T-cell (primary cell): ENCODE measurements at regions not wholly inside any gene's neighbourhood (a gene's known extent, or its start where the extent isn't known, plus 50 kb on each side); places are given as distances from the start of the nearest gene placed in this dataset.
"Not testable (repeated sequence)": the region's sequence is repeated elsewhere in the genome, so short reads cannot be mapped to it uniquely, and the experiment has no call there.

Experiments used
- ATAC-seq, 4 experiments: fragments of 200-7000 bp in 3 of 4; fragments of 150-1000 bp in 1 of 4; cut with Tn5 transposase; replicated peaks in 1 of 4; 1 replicate in 3 of 4; 2 replicates in 1 of 4; pipeline ENCODE4 v1.10.0; 2021; ENCODE audit warnings: moderate library complexity in 3 of 4, mild to moderate bottlenecking in 2 of 4, moderate number of reproducible peaks in 1 of 4
- CTCF ChIA-PET, 2 donors: fragments of 300-600 bp; sonication (Branson Sonifier 250); formaldehyde crosslinking; loops; one replicate each; lab custom pipeline; 2022; ENCODE audit warnings: antibody characterized with exemption in 2 of 2; lab: Charles Lee
- POLR2A ChIA-PET, 2 donors: fragments of 300-600 bp; sonication (Branson Sonifier 250); formaldehyde crosslinking; loops; one replicate each; lab custom pipeline; 2022; ENCODE audit warnings: antibody characterized with exemption in 2 of 2; lab: Charles Lee
- DNase-seq, 35 experiments: peaks; one replicate each; pipeline versions ENCODE4 v3.0.0 to v3.0.0-alpha.2; 2013 to 2023
- H3K27ac ChIP-seq: one replicate; pipeline ENCODE4 v1.5.1; 2013; ENCODE audit warnings: low read length
- H3K27me3 ChIP-seq, 2 experiments: replicated peaks in 1 of 2; 1 replicate in 1 of 2; 2 replicates in 1 of 2; pipeline versions ENCODE4 v1.6.1 to v1.7.0; 2013; ENCODE audit warnings: low read length in 1 of 2, mixed read lengths in 1 of 2; ENCODE audit not compliant: control insufficient read depth in 2 of 2, insufficient read depth in 2 of 2; ENCODE audit errors: extremely low read depth in 1 of 2
- H3K36me3 ChIP-seq, 2 donors: 1 replicate in 1 of 2; 2 replicates in 1 of 2; pipeline versions ENCODE4 v1.6.1 to v1.7.0; 2013; ENCODE audit warnings: low read length in 1 of 2; ENCODE audit not compliant: control insufficient read depth in 2 of 2, insufficient read depth in 1 of 2; ENCODE audit errors: extremely low read depth in 1 of 2
- H3K4me1 ChIP-seq, 2 experiments: 1 replicate in 1 of 2; 2 replicates in 1 of 2; pipeline versions ENCODE4 v1.6.1 to v1.7.0; 2013; ENCODE audit warnings: low read length in 2 of 2, mixed read lengths in 1 of 2; ENCODE audit not compliant: insufficient read depth in 2 of 2, control insufficient read depth in 1 of 2; ENCODE audit errors: extremely low read depth in 1 of 2
- H3K4me3 ChIP-seq, 2 donors: 1 replicate in 1 of 2; 2 replicates in 1 of 2; pipeline versions ENCODE4 v1.5.1 to v1.7.0; 2013; ENCODE audit warnings: mild to moderate bottlenecking in 2 of 2, low read length in 1 of 2, moderate library complexity in 1 of 2; ENCODE audit not compliant: control insufficient read depth in 1 of 2; ENCODE audit errors: extremely low read depth in 1 of 2
- H3K9me3 ChIP-seq: 2 replicates; pipeline ENCODE4 v1.7.0; 2013
- H3K27ac Mint-ChIP-seq, 2 donors: one replicate each; pipeline ENCODE4 v1.8.0; 2020 to 2021; ENCODE audit warnings: mild to moderate bottlenecking in 2 of 2, mixed read lengths in 2 of 2
- H3K27me3 Mint-ChIP-seq, 2 donors: one replicate each; pipeline ENCODE4 v1.8.0; 2021 to 2022; ENCODE audit warnings: mixed read lengths in 2 of 2
- H3K36me3 Mint-ChIP-seq: one replicate; pipeline ENCODE4 v1.8.0; 2021; ENCODE audit warnings: mixed read lengths
- H3K4me1 Mint-ChIP-seq, 3 donors: one replicate each; pipeline ENCODE4 v1.8.0; 2020 to 2022; ENCODE audit warnings: mixed read lengths in 3 of 3, mild to moderate bottlenecking in 1 of 3
- H3K4me3 Mint-ChIP-seq, 3 donors: one replicate each; pipeline ENCODE4 v1.8.0; 2020 to 2022; ENCODE audit warnings: mild to moderate bottlenecking in 3 of 3, mixed read lengths in 3 of 3, moderate library complexity in 3 of 3
- H3K9me3 Mint-ChIP-seq, 3 donors: one replicate each; pipeline ENCODE4 v1.8.0; 2020 to 2022; ENCODE audit warnings: mixed read lengths in 3 of 3
- whole genome bisulfite sequencing: methylation state at CpG from one replicate; pipeline ENCODE4 v1.1.5; 2013; ENCODE audit warnings: missing lambda C conversion rate; ENCODE audit not compliant: insufficient coverage; 5-methylcytosine and 5-hydroxymethylcytosine counted together

GRCh38 chr18:65671621-65672415, 79.0 kb upstream of the CDH7 start:
- DNase-seq (no peak), ATAC-seq (no peak)
- Mint-ChIP-seq H3K4me3 (no peak overlapping the region), H3K9me3 (peaks cover 16 to 28% (median 19%) of the 10 kb centered on the region in 3 donors), H3K36me3 (no peaks in the 10 kb centered on the region), H3K27me3 (no peaks in the 10 kb centered on the region), H3K27ac (no peak overlapping the region), H3K4me1 (no peaks in the 10 kb centered on the region)
- ChIA-PET POLR2A (no interaction called here), CTCF (no interaction called here)
- Histone ChIP-seq H3K9me3 (no peaks in the 10 kb centered on the region), H3K27me3 (no peaks in the 10 kb centered on the region), H3K27ac (no peak overlapping the region), H3K4me3 (no peak overlapping the region), H3K4me1 (no peaks in the 10 kb centered on the region), H3K36me3 (no peaks in the 10 kb centered on the region)
- WGBS = 87% methylated on average over 9 of the region's 17 CpGs

- ATAC-seq, H3K4me3 ChIP-seq, H3K27ac ChIP-seq, H3K4me1 Mint-ChIP-seq, H3K27ac Mint-ChIP-seq, H3K9me3 ChIP-seq, H3K4me1 ChIP-seq, H3K36me3 ChIP-seq, DNase-seq, H3K27me3 ChIP-seq, H3K36me3 Mint-ChIP-seq, H3K27me3 Mint-ChIP-seq, POLR2A ChIA-PET, H3K4me3 Mint-ChIP-seq: not testable (repeated sequence)
- WGBS = no CpG with 5 or more reads among the region's 3 CpGs
- CTCF ChIA-PET = interaction anchor here in 1 of 2 donors (0.7 kb wide), 1 partner anchor 607 kb away, joined by 7 read pairs; no protein-coding TSS in a partner anchor
- H3K9me3 Mint-ChIP-seq = peaks cover 16 to 28% (median 19%) of the 10 kb centered on the region in 3 donors
Measured at GRCh38 chr18:65670145-65670544, 80.7 kb upstream of the CDH7 start.

GRCh38 chr18:65661391-65661790, 89.4 kb upstream of the CDH7 start:
- Mint-ChIP-seq H3K4me3 (no peak overlapping the region), H3K27me3 (no peaks in the 10 kb centered on the region), H3K27ac (no peak overlapping the region), H3K36me3 (no peaks in the 10 kb centered on the region), H3K9me3 (peaks cover 10 to 16% (median 11%) of the 10 kb centered on the region in 3 donors), H3K4me1 (no peaks in the 10 kb centered on the region)
- H3K27me3 ChIP-seq = no peaks in the 10 kb centered on the region
- POLR2A ChIA-PET = no interaction called here
- no peak overlapping the region for H3K4me3 ChIP-seq
- ATAC-seq (no peak), DNase-seq (no peak)
- 33% methylated on average over 1 of the region's 1 CpG for WGBS
- H3K36me3 ChIP-seq = no peaks in the 10 kb centered on the region
- no peak overlapping the region for H3K27ac ChIP-seq
- CTCF ChIA-PET = no interaction called here
- H3K9me3 ChIP-seq = no peaks in the 10 kb centered on the region
- H3K4me1 ChIP-seq = no peaks in the 10 kb centered on the region

GRCh38 chr18:65659912-65660311, 90.9 kb upstream of the CDH7 start:
- ATAC-seq = no peak
- H3K27ac Mint-ChIP-seq = no peak overlapping the region
- DNase-seq = no peak
- H3K4me1 Mint-ChIP-seq = no peaks in the 10 kb centered on the region
- ChIA-PET CTCF (no interaction called here), POLR2A (no interaction called here)
- Histone ChIP-seq H3K9me3 (no peaks in the 10 kb centered on the region), H3K27me3 (no peaks in the 10 kb centered on the region), H3K4me1 (no peaks in the 10 kb centered on the region), H3K27ac (no peak overlapping the region), H3K4me3 (no peak overlapping the region), H3K36me3 (no peaks in the 10 kb centered on the region)
- WGBS = 100% methylated on average over 1 of the region's 1 CpG
- H3K4me3 Mint-ChIP-seq = no peak overlapping the region
- H3K9me3 Mint-ChIP-seq = peaks cover 11 to 18% (median 12%) of the 10 kb centered on the region in 3 donors
- H3K36me3 Mint-ChIP-seq = no peaks in the 10 kb centered on the region
- no peaks in the 10 kb centered on the region for H3K27me3 Mint-ChIP-seq

GRCh38 chr18:65659312-65659711, 91.5 kb upstream of the CDH7 start:
- POLR2A ChIA-PET = no interaction called here
- Mint-ChIP-seq H3K27me3 (no peaks in the 10 kb centered on the region), H3K4me3 (no peak overlapping the region), H3K27ac (no peak overlapping the region), H3K9me3 (peaks cover 11 to 16% (median 12%) of the 10 kb centered on the region in 3 donors), H3K4me1 (no peaks in the 10 kb centered on the region), H3K36me3 (no peaks in the 10 kb centered on the region)
- ATAC-seq (no peak), DNase-seq (no peak)
- Histone ChIP-seq H3K9me3 (no peaks in the 10 kb centered on the region), H3K27ac (no peak overlapping the region), H3K4me1 (no peaks in the 10 kb centered on the region), H3K27me3 (no peaks in the 10 kb centered on the region), H3K4me3 (no peak overlapping the region), H3K36me3 (no peaks in the 10 kb centered on the region)
- CTCF ChIA-PET = no interaction called here

GRCh38 chr18:65651192-65651591, 99.6 kb upstream of the CDH7 start:
- Mint-ChIP-seq H3K36me3 (no peaks in the 10 kb centered on the region), H3K9me3 (peaks cover 0 to 4% (median 0%) of the 10 kb centered on the region in 3 donors), H3K27me3 (no peaks in the 10 kb centered on the region), H3K27ac (no peak overlapping the region), H3K4me3 (no peak overlapping the region), H3K4me1 (no peaks in the 10 kb centered on the region)
- H3K36me3 ChIP-seq = no peaks in the 10 kb centered on the region
- DNase-seq = no peak
- H3K9me3 ChIP-seq = no peaks in the 10 kb centered on the region
- ATAC-seq = no peak
- no peak overlapping the region for H3K4me3 ChIP-seq
- 89% methylated on average over 1 of the region's 4 CpGs for WGBS
- no peaks in the 10 kb centered on the region for H3K4me1 ChIP-seq
- no peaks in the 10 kb centered on the region for H3K27me3 ChIP-seq
- CTCF ChIA-PET = no interaction called here
- H3K27ac ChIP-seq = no peak overlapping the region
- POLR2A ChIA-PET = no interaction called here
